ENCODE measurements at regions not wholly inside any gene's neighbourhood (a gene's known extent, or its start where the extent isn't known, plus 50 kb on each side); places are given as distances from the start of the nearest gene placed in this dataset.
A peak's percentile ranks its signal among the peaks of the same experiment; 100 is the strongest.

GRCh38 chr11:134640536-134640935 lies 228.5 kb upstream of the B3GAT1 start:
- Histone ChIP-seq H3K79me1 (ENCODE audit: low read depth, low read length) (no peaks in the 10 kb centered on the region), H3K79me2 (ENCODE audit: control insufficient read depth in 1 of 2, insufficient read depth in 2 of 2, low read length in 2 of 2) (no peaks in the 10 kb centered on the region), H3K23ac (ENCODE audit: insufficient read length) (no peak overlapping the region), H2BK12ac (ENCODE audit: low read depth, low read length) (0 out of 2 replicates have a peak overlapping the region, but pooled peaks have one; percentile 17), H2BK20ac (ENCODE audit: low read length) (no peak overlapping the region), H4K5ac (ENCODE audit: insufficient read length, low read depth, low read length) (no peak overlapping the region), H3K27ac (ENCODE audit: low read depth, low read length) (no peak overlapping the region), H3K14ac (ENCODE audit: insufficient read length) (no peak overlapping the region), H3K27me3 (replicated peaks in 1 of 4; ENCODE audit: control insufficient read depth in 3 of 4, extremely low read depth in 1 of 4, insufficient read depth in 3 of 4, low read length in 3 of 4) (peaks cover 0 to 2% (median 0%) of the 10 kb centered on the region in 4 experiments; a peak in 1 of 7 replicates), H2BK15ac (ENCODE audit: low read length) (peak overlapping the region; percentile 92; the same call in 1 of the 2 replicates), H3K18ac (ENCODE audit: extremely low read depth, low read length) (no peak overlapping the region; the same call in 1 of the 2 replicates), H3K4me3 (ENCODE audit: extremely low read depth in 1 of 4, insufficient read depth in 2 of 4, low read depth in 3 of 4, low read length in 4 of 4) (no peak overlapping the region), H4K8ac (ENCODE audit: extremely low read depth, insufficient read depth, low read length) (no peak overlapping the region; the same call in 1 of the 2 replicates), H3K9me3 (ENCODE audit: insufficient read depth in 2 of 2, low read depth in 1 of 2, low read length in 1 of 2) (no peaks in the 10 kb centered on the region), H2BK5ac (ENCODE audit: low read depth, low read length) (no peak overlapping the region; the same call in 1 of the 2 replicates), H4K91ac (replicated peaks; ENCODE audit: insufficient read length, low read length) (no peak overlapping the region), H2BK120ac (replicated peaks; ENCODE audit: low read depth, low read length) (no peak overlapping the region), H4K20me1 (replicated peaks in 1 of 2; ENCODE audit: control insufficient read depth in 1 of 2, insufficient read depth in 2 of 2, low read length in 2 of 2) (no peaks in the 10 kb centered on the region), H3K4me2 (ENCODE audit: insufficient read depth in 1 of 2, low read depth in 2 of 2, low read length in 2 of 2) (no peak overlapping the region), H3K36me3 (ENCODE audit: control insufficient read depth in 2 of 4, insufficient read depth in 4 of 4, low read length in 3 of 4) (no peaks in the 10 kb centered on the region), H3K23me2 (ENCODE audit: low read depth, low read length) (no peaks in the 10 kb centered on the region; the same call in 1 of the 2 replicates), H3K56ac (replicated peaks; ENCODE audit: insufficient read length, low read depth, low read length) (no peak overlapping the region), H3K4me1 (replicated peaks in 1 of 4; ENCODE audit: control insufficient read depth in 3 of 4, insufficient read depth in 4 of 4, low read length in 3 of 4) (peaks cover 1 to 19% (median 3%) of the 10 kb centered on the region in 4 experiments; a peak in 6 of 7 replicates), H3K9ac (replicated peaks in 1 of 4; ENCODE audit: extremely low read depth in 1 of 4, low read depth in 3 of 4, low read length in 3 of 4) (no peak overlapping the region; a peak in 1 of 7 replicates), H2AK5ac (ENCODE audit: low read depth, low read length) (no peak overlapping the region), H2AFZ (ENCODE audit: low read length) (no peak overlapping the region), H3K4ac (replicated peaks; ENCODE audit: insufficient read length, low read depth, low read length) (peak overlapping the region; percentile 2)
- FAIRE-seq (no peak), DNase-seq (ENCODE audit: low read depth in 1 of 2, low spot score in 2 of 2) (no peak)
- ChIA-PET CTCF (ENCODE audit: partially characterized antibody) (interaction anchor here (0.8 to 1.4 kb wide), 2 partner anchors 8 to 47 kb away, joined by 4 read pairs; no protein-coding TSS in a partner anchor), POLR2A (ENCODE audit: partially characterized antibody) (no interaction called here)
- WGBS, 2 experiments (ENCODE audit: extremely low coverage in 1 of 2, insufficient coverage in 1 of 2, insufficient read length in 1 of 2, insufficient replicate concordance in 2 of 2, low coverage in 1 of 2, low lambda C conversion rate in 2 of 2, missing lambda C conversion rate in 1 of 2): 83% methylated on average over 5 of the region's 5 CpGs; no CpG with 5 or more reads in 1 of the 2 experiments
- TF ChIP-seq PHF8 (conservative IDR thresholded peaks at IDR 0.05; ENCODE audit: low read depth, low read length) (no peak), CHD2 (IDR thresholded peaks at IDR 0.05; ENCODE audit: low read length) (no peak), TEAD4 (IDR thresholded peaks at IDR 0.05; ENCODE audit: low read depth, low read length) (no peak), CTBP2 (IDR thresholded peaks at IDR 0.05; ENCODE audit: borderline replicate concordance, insufficient read depth, insufficient read length, low read length) (no peak), RFX5 (IDR thresholded peaks at IDR 0.05; ENCODE audit: borderline replicate concordance, low read depth, low read length) (no peak), HDAC2 (IDR thresholded peaks at IDR 0.05; ENCODE audit: borderline replicate concordance in 1 of 2, low read depth in 2 of 2, low read length in 2 of 2) (no peak), EZH2 (IDR thresholded peaks at IDR 0.05; ENCODE audit: low read depth, low read length, severe bottlenecking) (no peak), EGR1 (IDR thresholded peaks at IDR 0.05; ENCODE audit: borderline replicate concordance, low read depth, low read length) (no peak), KDM5A (IDR thresholded peaks at IDR 0.05; ENCODE audit: low read length) (no peak), RNF2 (IDR thresholded peaks at IDR 0.05; ENCODE audit: borderline replicate concordance, low read depth, low read length, missing control alignments, poor library complexity, severe bottlenecking) (no peak), POLR2A (IDR thresholded peaks at IDR 0.05; ENCODE audit: control extremely low read depth in 1 of 2, low read depth in 2 of 2, low read length in 2 of 2) (no peak), KDM4A (IDR thresholded peaks at IDR 0.05; ENCODE audit: low read depth, low read length, severe bottlenecking) (no peak), RAD21 (IDR thresholded peaks at IDR 0.05 in 1 of 2, conservative IDR thresholded peaks at IDR 0.05 in 1 of 2; ENCODE audit: low read depth in 2 of 2, low read length in 2 of 2) (no peak)
